Putamen (tissue), 1 donor: ENCODE measurements at regions not wholly inside any gene's neighbourhood (a gene's known extent, or its start where the extent isn't known, plus 50 kb on each side); places are given as distances from the start of the nearest gene placed in this dataset.
"Not testable (repeated sequence)": the region's sequence is repeated elsewhere in the genome, so short reads cannot be mapped to it uniquely, and the experiment has no call there.

ENCODE experiments used
- DNase-seq: peaks from one replicate; pipeline ENCODE4 v3.0.0-alpha.2; 2016; ENCODE audit warnings: low spot score

DNA sequence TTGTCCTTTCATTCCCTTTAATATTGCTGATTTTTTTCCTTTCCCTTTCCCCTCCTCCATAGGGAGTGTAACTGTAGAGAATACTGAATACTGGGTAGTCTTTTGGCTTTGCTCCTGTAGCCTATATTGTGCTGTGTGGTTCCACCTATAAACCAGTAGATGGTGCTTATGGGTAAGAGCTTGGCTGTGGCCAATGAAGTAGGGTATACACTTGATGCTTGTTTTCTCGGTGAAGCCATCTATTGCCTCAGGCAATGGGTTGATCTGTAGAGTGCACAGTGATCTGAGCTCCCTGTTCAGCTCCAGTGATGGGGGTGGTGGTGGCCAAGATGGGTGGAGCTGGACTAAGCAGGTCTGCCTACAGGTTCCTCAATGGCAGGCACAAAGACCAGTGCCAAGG, 203.3 kb upstream of the IMPG1 start:
- DNase-seq: no peak

GRCh38 chr6:76264468-76264867, 192.0 kb upstream of the IMPG1 start:
- DNase-seq: peak; percentile 18

DNA sequence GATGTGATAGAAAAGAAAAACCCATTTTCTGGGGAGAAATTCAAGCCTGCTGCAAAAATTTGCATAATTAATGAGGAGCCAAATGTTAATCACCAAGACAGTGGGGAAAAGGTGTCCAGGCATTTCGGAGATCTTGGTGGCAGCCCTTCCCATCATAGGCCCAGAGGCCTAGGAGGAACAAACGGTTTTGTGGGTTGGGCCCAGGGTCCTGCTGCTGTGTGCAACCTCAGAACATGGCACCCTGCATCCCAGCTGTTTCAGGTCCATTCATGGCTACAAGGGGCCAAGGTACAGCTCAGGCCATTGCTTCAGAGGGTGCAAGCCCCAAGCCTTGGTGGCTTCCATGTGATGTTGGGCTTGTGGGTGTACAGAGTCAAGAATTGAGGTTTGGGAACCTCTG, 189.8 kb upstream of the IMPG1 start:
- no peak for DNase-seq

DNA sequence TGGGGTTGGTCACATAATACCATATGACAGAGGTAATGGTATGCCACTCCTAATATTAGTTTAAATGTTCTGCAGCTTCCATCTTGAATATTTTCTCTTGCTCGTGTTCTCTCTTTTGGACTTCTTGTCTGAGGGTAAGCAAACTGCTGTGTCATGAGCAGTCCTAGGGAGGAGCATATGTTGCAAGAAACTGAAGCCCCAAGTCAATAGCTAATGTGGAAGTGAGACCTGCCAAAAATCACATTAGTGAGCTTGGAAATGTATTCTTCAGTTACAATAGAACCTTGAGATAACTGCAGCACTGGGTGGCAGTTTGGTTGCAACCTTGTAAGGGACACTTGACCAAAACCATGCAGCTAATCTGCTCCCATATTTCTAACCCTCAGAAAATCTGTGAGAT, 178.2 kb upstream of the IMPG1 start:
- DNase-seq: no peak

DNA sequence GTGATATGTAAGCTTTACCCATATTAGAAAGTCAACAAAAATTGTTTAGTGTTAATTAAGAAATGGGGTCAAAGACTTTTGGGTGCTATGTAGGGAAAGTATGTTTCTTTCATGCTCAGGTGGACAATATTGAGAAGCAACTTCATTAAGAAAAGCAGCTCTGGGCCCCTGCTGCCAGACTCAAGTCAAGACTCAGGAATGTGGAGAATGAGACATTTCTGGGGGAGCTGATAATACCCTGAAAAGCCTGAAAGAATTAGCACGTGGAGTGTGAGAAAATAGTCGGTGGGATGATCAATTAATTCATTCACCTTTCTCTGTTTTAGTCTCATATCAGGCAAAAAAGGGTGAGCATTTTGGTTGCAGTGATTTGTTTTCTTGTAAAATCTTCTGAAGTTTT, 175.1 kb upstream of the IMPG1 start:
- no peak for DNase-seq

DNA sequence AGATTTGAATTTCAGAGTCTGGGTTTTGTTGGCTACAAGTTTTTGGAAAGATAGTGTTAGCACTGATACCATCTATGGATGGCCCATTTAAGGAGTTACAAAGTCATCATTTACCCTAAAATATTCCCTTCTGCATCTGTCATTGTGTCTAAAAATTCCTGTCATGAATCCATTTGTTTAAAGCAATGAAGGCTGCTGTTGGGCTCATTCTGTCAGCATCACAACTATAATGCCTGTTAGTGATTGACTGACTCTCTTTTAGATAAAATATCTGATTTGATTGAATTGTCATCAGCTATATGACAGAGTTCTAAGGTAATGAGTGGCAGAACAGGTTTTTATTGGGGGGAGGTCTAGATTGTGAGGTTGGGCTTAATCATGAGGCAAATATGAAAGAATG, 167.6 kb upstream of the IMPG1 start:
- no peak for DNase-seq

DNA sequence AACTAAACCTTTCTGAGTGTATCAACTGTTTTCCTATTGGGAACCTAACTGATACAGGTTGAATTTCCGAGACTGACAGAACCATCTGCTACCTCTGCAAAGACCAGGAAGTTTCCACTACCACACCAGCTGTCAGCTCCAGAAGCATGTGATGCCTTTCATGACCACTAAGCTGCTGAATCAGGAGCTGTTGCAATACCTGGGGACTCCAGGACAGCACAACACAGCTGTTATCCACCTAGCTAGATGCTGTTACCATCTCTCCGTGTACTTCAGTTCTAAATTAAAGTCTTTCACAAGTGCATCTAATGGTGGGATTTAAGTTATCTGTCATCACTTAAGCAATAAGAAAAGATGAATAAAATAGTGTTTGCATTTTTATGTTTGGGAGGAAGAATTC, 158.2 kb upstream of the IMPG1 start:
- no peak for DNase-seq

DNA sequence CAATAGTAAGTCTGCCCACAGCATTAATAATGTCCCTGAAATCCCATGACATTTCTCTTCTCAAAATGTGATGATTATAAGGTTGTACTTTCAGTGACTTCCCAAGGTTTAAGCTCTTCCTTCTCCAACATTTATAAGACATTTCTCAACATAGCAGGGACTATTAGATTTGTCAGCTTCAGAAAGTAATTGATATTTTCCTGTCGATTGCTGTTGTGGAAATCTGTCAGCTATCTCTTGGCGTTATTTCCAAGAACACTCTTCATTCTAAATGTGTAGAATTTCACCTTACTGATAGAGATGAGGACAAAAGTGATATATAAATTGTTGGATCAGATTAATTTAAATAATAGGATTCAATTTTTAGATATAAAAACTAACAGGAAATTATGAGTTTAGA, 149.7 kb upstream of the IMPG1 start:
- DNase-seq: no peak

- DNase-seq: no peak
These were observed 149.1 kb upstream of the IMPG1 start for GRCh38 chr6:76221525-76221924.

GRCh38 chr6:76220805-76221204, 148.3 kb upstream of the IMPG1 start:
- DNase-seq: no peak

DNA sequence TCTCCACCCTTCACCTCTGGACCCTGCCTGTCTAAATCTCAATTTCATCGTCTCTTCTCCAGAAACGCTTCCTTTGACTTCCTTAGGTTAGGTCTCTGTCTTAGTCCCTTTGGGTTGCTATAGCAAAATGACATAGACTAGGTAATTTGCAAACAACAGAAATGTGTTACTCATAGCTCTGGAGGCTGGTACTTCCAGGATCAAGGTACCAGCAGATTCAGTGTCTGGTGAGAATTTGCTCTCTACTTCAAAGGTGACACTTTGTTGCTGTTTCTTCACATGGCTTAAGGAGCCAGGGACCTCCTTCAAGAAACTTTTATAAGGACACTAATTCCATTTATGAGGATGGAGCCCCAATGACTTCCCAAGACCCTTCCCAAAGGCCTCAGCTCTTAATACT, 145.1 kb upstream of the IMPG1 start:
- DNase-seq: no peak

- no peak for DNase-seq
These were observed 142.1 kb upstream of the IMPG1 start for GRCh38 chr6:76214546-76214945.

GRCh38 chr6:76174722-76175121, 102.3 kb upstream of the IMPG1 start:
- no peak for DNase-seq

DNA sequence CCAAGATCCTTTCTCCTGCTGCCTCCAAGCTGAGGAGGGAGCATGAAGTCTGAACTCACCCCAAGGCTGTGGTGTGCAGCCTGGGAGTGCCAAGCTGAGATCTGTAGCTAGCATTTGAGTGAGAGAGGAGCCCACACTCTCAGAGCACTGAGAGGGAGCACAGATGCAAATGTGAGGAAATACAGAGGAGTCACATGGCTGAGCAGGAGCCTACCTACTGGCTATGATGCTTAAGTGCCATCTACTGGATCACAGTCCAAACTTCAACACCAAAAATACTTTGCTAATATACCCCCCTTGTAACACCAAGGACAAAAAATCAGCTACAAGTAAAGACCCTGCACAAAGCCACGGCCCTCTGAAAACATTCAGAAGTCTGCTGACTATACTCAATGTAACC, 94.4 kb upstream of the IMPG1 start:
- DNase-seq: no peak

- no peak for DNase-seq
These were observed 93.8 kb upstream of the IMPG1 start for GRCh38 chr6:76166297-76166696.

DNA sequence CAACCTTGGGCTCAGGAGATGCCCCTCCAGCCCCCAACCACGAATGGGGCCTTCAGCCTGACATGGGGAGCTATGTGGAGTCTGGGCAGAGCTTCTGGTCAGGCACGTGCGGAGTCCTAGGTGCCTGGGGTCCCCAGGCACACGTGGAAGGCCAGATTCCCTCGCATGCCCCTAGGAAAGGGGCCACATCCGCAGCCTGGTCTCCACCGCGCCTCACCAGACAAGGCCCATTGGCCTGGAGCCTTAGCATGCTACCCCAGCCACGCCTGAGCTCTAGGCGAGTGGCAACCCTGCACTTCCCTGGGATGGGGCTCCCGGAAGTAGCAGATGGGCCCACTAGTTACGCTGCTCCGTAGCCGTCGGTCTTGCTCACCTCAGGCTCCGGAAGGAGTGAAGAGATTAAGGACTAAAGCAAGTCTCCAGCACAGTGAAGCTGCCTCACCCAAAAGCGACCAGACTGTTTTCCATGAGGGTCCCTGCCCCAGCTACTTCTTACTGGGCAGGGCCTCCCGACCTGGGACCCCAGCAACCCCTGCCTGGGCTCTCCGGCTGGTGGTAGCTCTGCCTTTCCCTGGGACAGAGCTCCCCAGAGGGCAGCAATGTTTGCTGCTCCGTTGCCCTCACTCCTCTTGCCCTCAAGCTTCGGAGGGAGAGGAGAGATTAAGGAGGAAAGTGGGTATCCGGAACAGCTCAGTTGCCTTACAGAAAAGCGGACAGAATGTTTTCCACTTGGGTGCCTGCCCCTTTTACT, 93.2 kb upstream of the IMPG1 start:
- DNase-seq: no peak

DNA sequence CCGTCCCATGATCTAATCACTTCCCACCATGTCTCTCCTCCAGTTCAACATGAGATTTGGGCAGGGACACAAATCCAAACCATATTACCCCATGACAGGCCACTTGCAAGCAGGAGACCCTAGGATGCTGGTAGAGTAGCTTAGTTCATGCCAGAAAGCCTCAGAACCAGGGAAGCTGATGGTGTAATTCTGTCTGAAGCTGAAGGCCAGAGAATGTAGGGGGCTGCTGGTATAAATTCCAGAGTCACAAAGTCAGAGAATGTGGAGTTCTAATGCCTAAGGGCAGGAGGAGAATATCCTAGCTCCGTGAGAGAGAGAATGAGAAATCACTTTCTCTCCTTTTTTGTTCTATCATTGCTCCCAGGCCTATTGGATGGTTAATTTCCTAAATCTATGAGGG, 90.3 kb upstream of the IMPG1 start:
- no peak for DNase-seq

DNA sequence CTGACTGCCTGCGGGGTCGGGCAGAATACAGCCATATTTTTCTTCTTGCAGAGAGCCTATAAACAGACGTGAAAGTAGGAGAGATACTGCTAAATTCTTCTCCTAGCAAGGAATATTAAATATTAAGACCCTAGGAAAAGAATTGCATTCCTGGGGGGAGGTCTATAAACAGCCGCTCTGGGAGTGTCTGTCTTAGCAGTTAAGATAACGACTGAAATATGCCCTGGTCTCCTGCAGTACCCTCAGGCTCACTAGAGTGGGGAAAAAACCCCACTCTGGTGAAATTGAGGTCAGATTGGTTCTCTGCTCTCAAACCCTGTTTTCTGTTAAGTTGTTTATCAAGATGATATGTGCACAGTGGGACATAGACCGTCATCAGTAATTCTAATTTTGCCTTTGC, 85.3 kb upstream of the IMPG1 start:
- DNase-seq: not testable (repeated sequence)

- no peak for DNase-seq
These were observed 63.0 kb upstream of the IMPG1 start for GRCh38 chr6:76135481-76135880.

GRCh38 chr6:76134651-76135050, 62.2 kb upstream of the IMPG1 start:
- DNase-seq: no peak

- DNase-seq: no peak
These were observed 51.6 kb upstream of the IMPG1 start for GRCh38 chr6:76124018-76124417.
